Lower lobe of right lung (tissue), 2 donors: ENCODE measurements at regions not wholly inside any gene's neighbourhood (a gene's known extent, or its start where the extent isn't known, plus 50 kb on each side); places are given as distances from the start of the nearest gene placed in this dataset.

Experiments
- ATAC-seq, 2 donors: fragments of 200-7000 bp; cut with Tn5 transposase; one replicate each; pipeline ENCODE4 v1.9.1; 2020 to 2022; ENCODE audit warnings: mild to moderate bottlenecking in 2 of 2, moderate library complexity in 2 of 2
- DNase-seq: peaks from one replicate; pipeline ENCODE4 v3.0.0-alpha.2; 2020
- H3K27ac ChIP-seq: fragments of 200-600 bp; one replicate; pipeline ENCODE4 v1.8.0; 2022
- H3K27me3 ChIP-seq: fragments of 200-600 bp; one replicate; pipeline ENCODE4 v1.8.0; 2022; ENCODE audit warnings: low read depth
- H3K36me3 ChIP-seq: fragments of 200-600 bp; one replicate; pipeline ENCODE4 v1.8.0; 2022; ENCODE audit warnings: mild to moderate bottlenecking
- H3K4me1 ChIP-seq: fragments of 200-600 bp; one replicate; pipeline ENCODE4 v1.8.0; 2022
- H3K4me3 ChIP-seq: fragments of 200-600 bp; one replicate; pipeline ENCODE4 v1.8.0; 2022; ENCODE audit warnings: mild to moderate bottlenecking
- H3K9me3 ChIP-seq: fragments of 200-600 bp; one replicate; pipeline ENCODE4 v1.8.0; 2022
- intact Hi-C: fragments of 100-400 bp; cut with DNase I; formaldehyde crosslinking; loops from one replicate; pipeline ENCODE4 v1.11.0; 2022
- TF ChIP-seq, protein P1 (sequence below): fragments of 200-600 bp; IDR thresholded peaks from one replicate; pipeline ENCODE4 v1.8.0; 2022; ENCODE audit warnings: antibody characterized with exemption, mild to moderate bottlenecking
- donor health status: DM: no; HTN: yes; CAD: no; lungs with severe emphysema.

DNA sequence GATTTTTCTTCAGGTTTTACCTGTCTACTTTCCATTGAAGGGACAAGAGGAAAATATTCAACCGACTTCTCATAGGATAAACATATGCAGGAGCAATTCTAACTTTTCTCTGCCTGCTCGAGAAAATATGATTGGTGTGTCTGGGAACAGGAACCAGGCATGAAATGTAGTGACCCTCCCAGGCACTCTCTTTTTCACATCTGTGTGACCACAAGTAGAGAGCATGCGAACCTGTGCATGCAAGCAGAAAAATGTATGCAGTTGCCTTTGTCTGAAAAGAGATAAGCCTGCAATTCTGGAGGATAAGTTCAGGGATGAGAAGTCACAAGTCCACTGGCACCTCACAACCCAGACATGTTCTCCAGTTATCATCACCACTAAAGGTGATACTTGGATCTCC, 583.5 kb upstream of the FAT3 start:
- ATAC-seq (no peak), DNase-seq (no peak)
- Histone ChIP-seq H3K4me1 (no peaks in the 10 kb centered on the region), H3K4me3 (no peak overlapping the region), H3K27ac (no peak overlapping the region), H3K9me3 (no peaks in the 10 kb centered on the region), H3K36me3 (no peaks in the 10 kb centered on the region), H3K27me3 (no peaks in the 10 kb centered on the region)
- intact Hi-C loops = no loop called here
- TF ChIP-seq, protein P1, sequence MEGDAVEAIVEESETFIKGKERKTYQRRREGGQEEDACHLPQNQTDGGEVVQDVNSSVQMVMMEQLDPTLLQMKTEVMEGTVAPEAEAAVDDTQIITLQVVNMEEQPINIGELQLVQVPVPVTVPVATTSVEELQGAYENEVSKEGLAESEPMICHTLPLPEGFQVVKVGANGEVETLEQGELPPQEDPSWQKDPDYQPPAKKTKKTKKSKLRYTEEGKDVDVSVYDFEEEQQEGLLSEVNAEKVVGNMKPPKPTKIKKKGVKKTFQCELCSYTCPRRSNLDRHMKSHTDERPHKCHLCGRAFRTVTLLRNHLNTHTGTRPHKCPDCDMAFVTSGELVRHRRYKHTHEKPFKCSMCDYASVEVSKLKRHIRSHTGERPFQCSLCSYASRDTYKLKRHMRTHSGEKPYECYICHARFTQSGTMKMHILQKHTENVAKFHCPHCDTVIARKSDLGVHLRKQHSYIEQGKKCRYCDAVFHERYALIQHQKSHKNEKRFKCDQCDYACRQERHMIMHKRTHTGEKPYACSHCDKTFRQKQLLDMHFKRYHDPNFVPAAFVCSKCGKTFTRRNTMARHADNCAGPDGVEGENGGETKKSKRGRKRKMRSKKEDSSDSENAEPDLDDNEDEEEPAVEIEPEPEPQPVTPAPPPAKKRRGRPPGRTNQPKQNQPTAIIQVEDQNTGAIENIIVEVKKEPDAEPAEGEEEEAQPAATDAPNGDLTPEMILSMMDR = no peak

DNA sequence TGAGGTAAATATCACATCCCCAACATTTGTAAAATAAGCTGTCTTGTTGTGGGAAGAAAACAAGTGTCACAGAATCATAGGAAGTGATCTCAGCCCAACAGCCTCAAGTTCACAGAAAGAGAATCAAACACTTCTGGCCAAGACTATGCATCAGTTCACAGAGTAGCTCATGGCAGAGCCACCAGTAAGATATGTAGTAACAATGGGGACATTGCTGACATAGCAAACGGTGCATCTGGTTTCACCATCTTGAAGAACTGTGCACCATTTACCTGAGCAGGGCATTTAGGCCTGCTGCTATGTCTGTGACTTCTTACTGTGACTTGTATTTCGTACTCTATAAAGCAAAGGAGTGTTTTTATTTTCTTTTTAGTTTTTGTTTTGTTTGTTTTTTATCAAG, 585.3 kb upstream of the FAT3 start:
- intact Hi-C loops = no loop called here
- DNase-seq = no peak
- no peak overlapping the region for H3K27ac ChIP-seq
- no peaks in the 10 kb centered on the region for H3K4me1 ChIP-seq
- no peaks in the 10 kb centered on the region for H3K27me3 ChIP-seq
- H3K9me3 ChIP-seq = no peaks in the 10 kb centered on the region
- TF ChIP-seq, protein P1 = no peak
- no peak overlapping the region for H3K4me3 ChIP-seq
- H3K36me3 ChIP-seq = no peaks in the 10 kb centered on the region
- ATAC-seq = no peak

DNA sequence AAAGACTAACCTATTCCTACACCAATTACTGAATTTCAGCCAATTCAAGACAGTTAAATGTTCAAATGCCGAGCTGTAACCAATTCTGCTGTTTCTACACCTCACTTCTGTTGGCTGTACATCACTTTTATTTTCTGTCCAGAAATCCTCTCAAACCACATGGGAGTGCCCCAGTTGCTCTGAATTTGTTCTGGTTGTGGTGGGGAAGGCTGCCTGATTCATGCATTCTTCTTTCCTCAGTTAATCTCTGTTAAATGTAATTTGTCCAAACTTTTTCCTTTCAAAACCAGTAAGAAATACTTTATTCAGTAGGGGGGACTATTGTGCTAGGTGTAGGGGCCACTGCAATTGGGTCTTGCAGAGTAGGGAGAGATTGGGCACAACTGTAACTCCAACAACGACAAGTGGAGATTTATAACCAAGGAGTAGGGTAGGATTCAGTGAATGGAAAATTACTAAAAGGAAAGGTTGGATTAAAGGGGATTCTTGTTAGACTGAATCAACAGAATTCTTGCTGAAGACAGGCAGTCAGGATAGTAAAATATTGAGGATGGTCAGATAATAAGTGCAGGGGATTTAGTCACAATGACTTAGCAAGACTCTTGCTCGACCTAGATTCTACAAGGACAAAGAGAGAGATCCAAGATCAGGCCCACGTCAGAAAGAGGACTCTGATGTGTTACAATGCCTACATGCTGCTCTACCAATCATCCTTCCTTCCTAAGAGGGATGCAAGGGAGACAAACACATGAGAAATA, 593.5 kb upstream of the FAT3 start:
- Histone ChIP-seq H3K4me3 (no peak overlapping the region), H3K36me3 (no peaks in the 10 kb centered on the region), H3K9me3 (no peaks in the 10 kb centered on the region), H3K4me1 (no peaks in the 10 kb centered on the region), H3K27me3 (no peaks in the 10 kb centered on the region), H3K27ac (no peak overlapping the region)
- TF ChIP-seq, protein P1 = no peak
- ATAC-seq (no peak), DNase-seq (no peak)
- intact Hi-C loops = no loop called here

DNA sequence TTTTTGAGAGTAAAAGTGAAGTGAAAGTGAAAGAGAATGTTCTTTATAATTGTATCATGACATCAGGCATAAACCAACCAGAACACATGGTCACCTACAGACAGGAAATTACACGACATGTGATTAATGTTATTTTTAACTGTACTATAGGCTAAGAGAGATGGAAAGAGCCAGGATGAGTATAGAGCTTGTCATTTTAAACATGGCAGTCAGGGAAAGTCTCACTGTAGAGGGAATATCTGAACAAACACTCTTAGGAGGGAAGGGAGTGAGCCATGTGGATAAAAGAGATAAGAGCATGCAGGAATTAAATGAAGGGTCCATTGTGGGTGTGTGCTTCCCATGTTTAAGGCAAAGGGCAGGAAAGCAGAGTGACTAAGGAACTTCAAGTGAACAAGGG, 599.1 kb upstream of the FAT3 start:
- Histone ChIP-seq H3K9me3 (no peaks in the 10 kb centered on the region), H3K4me1 (no peaks in the 10 kb centered on the region), H3K4me3 (no peak overlapping the region), H3K27me3 (no peaks in the 10 kb centered on the region), H3K36me3 (no peaks in the 10 kb centered on the region), H3K27ac (no peak overlapping the region)
- no peak for ATAC-seq
- no peak for DNase-seq
- TF ChIP-seq, protein P1 = no peak
- intact Hi-C loops = no loop called here

DNA sequence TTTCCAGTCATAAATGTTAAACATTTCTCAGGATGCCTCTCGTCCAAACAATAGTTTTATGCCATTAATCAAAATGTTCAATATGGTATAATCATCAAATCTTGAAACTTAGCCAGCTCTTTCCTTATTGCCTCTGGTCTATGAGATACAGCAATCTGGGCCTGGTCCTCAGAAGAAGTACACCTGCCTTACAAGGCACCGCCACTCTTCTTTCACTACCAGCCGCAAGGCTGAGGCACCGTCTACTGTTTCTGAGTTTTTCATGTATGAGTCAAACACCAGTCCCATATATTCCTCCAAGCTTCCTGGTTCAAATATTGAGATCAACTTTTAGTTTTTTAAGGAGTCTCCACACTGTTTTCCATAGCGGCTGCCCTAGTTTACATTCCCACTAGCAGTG, 600.6 kb upstream of the FAT3 start:
- DNase-seq (no peak), ATAC-seq (no peak)
- H3K9me3 ChIP-seq = no peaks in the 10 kb centered on the region
- H3K4me3 ChIP-seq = no peak overlapping the region
- intact Hi-C loops = no loop called here
- no peak overlapping the region for H3K27ac ChIP-seq
- no peaks in the 10 kb centered on the region for H3K4me1 ChIP-seq
- no peaks in the 10 kb centered on the region for H3K36me3 ChIP-seq
- TF ChIP-seq, protein P1 = no peak
- H3K27me3 ChIP-seq = no peaks in the 10 kb centered on the region
